ENCODE measurements at regions not wholly inside any gene's neighbourhood (a gene's known extent, or its start where the extent isn't known, plus 50 kb on each side); places are given as distances from the start of the nearest gene placed in this dataset.

GRCh38 chr10:31594347-31594873, 275.4 kb downstream of the ZEB1 start:
- TF ChIP-seq CTCF (IDR thresholded peaks at IDR 0.05) (no peak), EZH2 (IDR thresholded peaks at IDR 0.05) (no peak), EZH2phosphoT487 (IDR thresholded peaks at IDR 0.05) (no peak)
- Histone ChIP-seq H3K79me2 (ENCODE audit: low read depth) (no peaks in the 10 kb centered on the region), H4K20me1 (ENCODE audit: low read depth) (no peaks in the 10 kb centered on the region), H3K4me3 (no peak overlapping the region), H3K36me3 (no peaks in the 10 kb centered on the region), H2AFZ (replicated peaks) (no peak overlapping the region), H3F3A (ENCODE audit: low read depth) (no peaks in the 10 kb centered on the region), H3K27me3 (no peaks in the 10 kb centered on the region), H3K27ac (no peak overlapping the region), H3K9me3 (ENCODE audit: low read depth) (no peaks in the 10 kb centered on the region), H3K9ac (no peak overlapping the region), H3K4me1 (no peaks in the 10 kb centered on the region), H3K4me2 (no peak overlapping the region)
- Mint-ChIP-seq H3K27me3 (ENCODE audit: insufficient read depth, low read depth) (peaks cover 9% of the 10 kb centered on the region), H3K27ac (no peak overlapping the region), H3K9me3 (peaks cover 12% of the 10 kb centered on the region), H3K36me3 (no peaks in the 10 kb centered on the region), H3K4me1 (peaks cover 4% of the 10 kb centered on the region), H3K4me3 (no peak overlapping the region)
- DNase-seq (ENCODE audit: low spot score), result no peak

- no peak overlapping the region for H3K4me3 Mint-ChIP-seq
- no peak for TF ChIP-seq EZH2phosphoT487 (IDR thresholded peaks at IDR 0.05)
- no peak for TF ChIP-seq CTCF (IDR thresholded peaks at IDR 0.05)
- no peak for TF ChIP-seq EZH2 (IDR thresholded peaks at IDR 0.05)
- H3K4me1 Mint-ChIP-seq, result peaks cover 4% of the 10 kb centered on the region
- no peak overlapping the region for H3K27ac ChIP-seq
- H3K4me2 ChIP-seq, result no peak overlapping the region
- H3F3A ChIP-seq (ENCODE audit: low read depth), result no peaks in the 10 kb centered on the region
- H2AFZ ChIP-seq (replicated peaks), result no peak overlapping the region
- peaks cover 5% of the 10 kb centered on the region for H3K27me3 Mint-ChIP-seq (ENCODE audit: insufficient read depth, low read depth)
- H3K9ac ChIP-seq, result no peak overlapping the region
- H3K27ac Mint-ChIP-seq, result no peak overlapping the region
- H3K27me3 ChIP-seq, result no peaks in the 10 kb centered on the region
- H3K9me3 ChIP-seq (ENCODE audit: low read depth), result no peaks in the 10 kb centered on the region
- no peaks in the 10 kb centered on the region for H3K4me1 ChIP-seq
- no peaks in the 10 kb centered on the region for H4K20me1 ChIP-seq (ENCODE audit: low read depth)
- no peaks in the 10 kb centered on the region for H3K36me3 ChIP-seq
- H3K9me3 Mint-ChIP-seq, result peaks cover 12% of the 10 kb centered on the region
- no peaks in the 10 kb centered on the region for H3K36me3 Mint-ChIP-seq
- H3K4me3 ChIP-seq, result no peak overlapping the region
- no peaks in the 10 kb centered on the region for H3K79me2 ChIP-seq (ENCODE audit: low read depth)
- DNase-seq (ENCODE audit: low spot score), result no peak
These were observed 274.1 kb downstream of the ZEB1 start for GRCh38 chr10:31593124-31593523.

- Histone ChIP-seq H3K4me3 (no peak overlapping the region), H4K20me1 (ENCODE audit: low read depth) (no peaks in the 10 kb centered on the region), H3K4me2 (no peak overlapping the region), H3K4me1 (no peaks in the 10 kb centered on the region), H3K36me3 (no peaks in the 10 kb centered on the region), H3K27me3 (no peaks in the 10 kb centered on the region), H3K79me2 (ENCODE audit: low read depth) (no peaks in the 10 kb centered on the region), H3K27ac (no peak overlapping the region), H2AFZ (replicated peaks) (no peak overlapping the region), H3K9me3 (ENCODE audit: low read depth) (no peaks in the 10 kb centered on the region), H3K9ac (no peak overlapping the region), H3F3A (ENCODE audit: low read depth) (no peaks in the 10 kb centered on the region)
- Mint-ChIP-seq H3K27ac (no peak overlapping the region), H3K9me3 (peaks cover 12% of the 10 kb centered on the region), H3K4me1 (peaks cover 4% of the 10 kb centered on the region), H3K36me3 (no peaks in the 10 kb centered on the region), H3K4me3 (no peak overlapping the region), H3K27me3 (ENCODE audit: insufficient read depth, low read depth) (peaks cover 5% of the 10 kb centered on the region)
- TF ChIP-seq EZH2phosphoT487 (IDR thresholded peaks at IDR 0.05), result no peak
- TF ChIP-seq CTCF (IDR thresholded peaks at IDR 0.05), result no peak
- no peak for TF ChIP-seq EZH2 (IDR thresholded peaks at IDR 0.05)
- no peak for DNase-seq (ENCODE audit: low spot score)
These were observed 272.6 kb downstream of the ZEB1 start for GRCh38 chr10:31591569-31591968.
